SK-N-MC (cell line): ENCODE measurements at regions not wholly inside any gene's neighbourhood (a gene's known extent, or its start where the extent isn't known, plus 50 kb on each side); places are given as distances from the start of the nearest gene placed in this dataset.

Experiments
- EZH2 ChIP-seq: fragments of 200-600 bp; sonication (generic); IDR thresholded peaks from one replicate; pipeline ENCODE4 v1.6.1; 2017; ENCODE audit warnings: antibody characterized with exemption
- POLR2AphosphoS5 ChIP-seq: IDR thresholded peaks from 2 replicates; pipeline ENCODE4 v1.6.1; 2012; ENCODE audit warnings: mild to moderate bottlenecking, low read depth, low read length, borderline replicate concordance

- TF ChIP-seq EZH2: no peak
- no peak for TF ChIP-seq POLR2AphosphoS5
Observed at GRCh38 chr2:147628971-147629421, 215.8 kb upstream of the ACVR2A start.
